Ascending aorta (tissue), 2 donors: ENCODE measurements at regions not wholly inside any gene's neighbourhood (a gene's known extent, or its start where the extent isn't known, plus 50 kb on each side); places are given as distances from the start of the nearest gene placed in this dataset.

Source experiments
- DNase-seq, 2 donors: peaks; one replicate each; pipeline ENCODE4 v3.0.0-alpha.2; 2019; ENCODE audit warnings: low spot score in 2 of 2
- H3K27ac ChIP-seq, 2 donors: fragments of 200-600 bp; sonication (generic); one replicate each; pipeline ENCODE4 v1.5.1; 2016 to 2017; ENCODE audit warnings: mild to moderate bottlenecking in 1 of 2
- H3K27me3 ChIP-seq: fragments of 200-600 bp; sonication (generic); one replicate; pipeline ENCODE4 v1.5.1; 2017
- H3K36me3 ChIP-seq, 2 donors: fragments of 200-600 bp; sonication (generic); one replicate each; pipeline ENCODE4 v1.5.1; 2016
- H3K4me1 ChIP-seq, 2 donors: fragments of 200-600 bp; sonication (generic); one replicate each; pipeline ENCODE4 v1.5.1; 2016 to 2017; ENCODE audit warnings: mild to moderate bottlenecking in 1 of 2
- H3K4me3 ChIP-seq, 2 donors: fragments of 200-600 bp; sonication (generic); one replicate each; pipeline ENCODE4 v1.5.1; 2016 to 2017; ENCODE audit warnings: mild to moderate bottlenecking in 1 of 2
- H3K9me3 ChIP-seq, 2 donors: fragments of 200-600 bp; sonication (generic); one replicate each; pipeline ENCODE4 v1.5.1; 2016
- intact Hi-C: fragments of 100-400 bp; cut with DNase I; formaldehyde crosslinking; loops from one replicate; pipeline ENCODE4 v1.15.1; 2023
- TF ChIP-seq, protein P1 (sequence below), 3 experiments: fragments of 200-600 bp in 2 of 3; fragments of 450-650 bp in 1 of 3; sonication (generic) in 2 of 3; IDR thresholded peaks; one replicate each; pipeline ENCODE4 v1.5.1; 2016 to 2019; ENCODE audit warnings: antibody characterized with exemption in 3 of 3, mild to moderate bottlenecking in 1 of 3, moderate library complexity in 1 of 3

DNA sequence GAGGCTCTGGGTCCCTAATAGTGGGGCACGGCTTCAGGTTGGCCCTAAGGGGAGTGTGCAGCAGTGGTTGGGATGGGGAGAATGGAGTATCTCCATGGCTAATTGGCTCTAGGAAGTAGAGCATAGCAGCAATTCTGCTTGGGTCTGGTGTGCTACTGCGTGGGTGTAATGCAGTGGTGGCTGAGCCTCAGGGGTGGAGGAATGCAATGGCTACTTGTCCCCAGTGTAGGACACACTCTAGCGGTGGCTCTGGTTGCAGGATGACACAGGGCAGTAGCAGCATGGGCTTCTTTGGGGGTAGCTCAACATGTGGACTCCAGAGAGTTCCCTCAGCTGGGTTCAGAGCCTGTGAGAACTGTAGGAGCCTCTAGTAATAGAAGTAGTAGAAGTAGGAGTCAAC is 91.2 kb upstream of the FAM78B start:
- intact Hi-C loops, result no loop called here
- H3K4me3 ChIP-seq, result no peak overlapping the region
- no peaks in the 10 kb centered on the region for H3K4me1 ChIP-seq
- TF ChIP-seq, protein P1, sequence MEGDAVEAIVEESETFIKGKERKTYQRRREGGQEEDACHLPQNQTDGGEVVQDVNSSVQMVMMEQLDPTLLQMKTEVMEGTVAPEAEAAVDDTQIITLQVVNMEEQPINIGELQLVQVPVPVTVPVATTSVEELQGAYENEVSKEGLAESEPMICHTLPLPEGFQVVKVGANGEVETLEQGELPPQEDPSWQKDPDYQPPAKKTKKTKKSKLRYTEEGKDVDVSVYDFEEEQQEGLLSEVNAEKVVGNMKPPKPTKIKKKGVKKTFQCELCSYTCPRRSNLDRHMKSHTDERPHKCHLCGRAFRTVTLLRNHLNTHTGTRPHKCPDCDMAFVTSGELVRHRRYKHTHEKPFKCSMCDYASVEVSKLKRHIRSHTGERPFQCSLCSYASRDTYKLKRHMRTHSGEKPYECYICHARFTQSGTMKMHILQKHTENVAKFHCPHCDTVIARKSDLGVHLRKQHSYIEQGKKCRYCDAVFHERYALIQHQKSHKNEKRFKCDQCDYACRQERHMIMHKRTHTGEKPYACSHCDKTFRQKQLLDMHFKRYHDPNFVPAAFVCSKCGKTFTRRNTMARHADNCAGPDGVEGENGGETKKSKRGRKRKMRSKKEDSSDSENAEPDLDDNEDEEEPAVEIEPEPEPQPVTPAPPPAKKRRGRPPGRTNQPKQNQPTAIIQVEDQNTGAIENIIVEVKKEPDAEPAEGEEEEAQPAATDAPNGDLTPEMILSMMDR (IDR thresholded peaks at IDR 0.05), result no peak
- no peak for DNase-seq
- no peak overlapping the region for H3K27ac ChIP-seq
- H3K36me3 ChIP-seq, result no peaks in the 10 kb centered on the region
- H3K9me3 ChIP-seq, result peaks cover 0 to 5% of the 10 kb centered on the region in 2 donors
- no peaks in the 10 kb centered on the region for H3K27me3 ChIP-seq

DNA sequence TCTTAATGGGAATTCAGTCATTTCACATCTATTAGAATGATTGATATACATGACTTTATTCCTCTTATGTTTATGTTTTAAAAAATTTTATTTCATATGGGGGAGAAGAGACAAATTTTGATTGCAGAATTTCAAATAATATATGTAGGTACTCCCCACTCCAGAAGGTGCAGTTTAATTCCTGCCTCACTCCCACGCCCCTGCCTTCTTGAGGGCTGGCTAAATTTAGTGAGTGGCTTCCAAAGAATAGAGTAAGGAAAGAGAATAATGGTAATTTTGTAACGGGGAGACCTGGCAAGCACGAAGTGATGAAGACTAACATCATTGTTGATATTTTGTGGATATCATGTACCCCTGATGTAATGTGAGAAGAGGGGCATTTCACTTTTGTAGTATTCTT is 94.7 kb upstream of the FAM78B start:
- no peak for DNase-seq
- H3K36me3 ChIP-seq, result no peaks in the 10 kb centered on the region
- no peaks in the 10 kb centered on the region for H3K4me1 ChIP-seq
- H3K4me3 ChIP-seq, result no peak overlapping the region
- no peak overlapping the region for H3K27ac ChIP-seq
- TF ChIP-seq, protein P1 (IDR thresholded peaks at IDR 0.05), result no peak
- no peaks in the 10 kb centered on the region for H3K27me3 ChIP-seq
- intact Hi-C loops, result no loop called here
- peaks cover 0 to 2% of the 10 kb centered on the region in 2 donors for H3K9me3 ChIP-seq

- no peaks in the 10 kb centered on the region for H3K36me3 ChIP-seq
- no peak overlapping the region for H3K4me3 ChIP-seq
- no peaks in the 10 kb centered on the region for H3K27me3 ChIP-seq
- no peaks in the 10 kb centered on the region for H3K9me3 ChIP-seq
- intact Hi-C loops, result no loop called here
- no peak overlapping the region for H3K27ac ChIP-seq
- TF ChIP-seq, protein P1 (IDR thresholded peaks at IDR 0.05), result no peak
- no peaks in the 10 kb centered on the region for H3K4me1 ChIP-seq
- DNase-seq, result no peak
Measured at GRCh38 chr1:166270476-166271150, 103.8 kb upstream of the FAM78B start.

DNA sequence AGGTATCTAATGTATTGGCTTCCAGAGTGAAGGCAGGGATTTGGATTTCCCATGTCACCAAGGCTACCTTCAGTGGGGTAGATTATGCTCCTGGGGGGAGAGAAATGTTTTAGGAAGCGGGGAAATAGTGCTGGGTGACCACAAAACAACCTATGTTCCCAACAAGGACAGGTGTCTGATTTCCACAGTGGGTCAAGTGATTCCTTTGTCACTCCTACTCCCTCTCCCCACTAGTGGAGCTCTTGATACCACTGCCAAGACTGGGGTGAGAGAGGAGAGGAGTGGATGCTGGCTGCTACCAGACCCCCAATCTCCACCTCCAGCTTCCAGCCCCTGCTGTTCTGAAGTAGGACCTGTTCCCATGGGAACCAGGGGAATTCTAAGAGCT is 104.3 kb upstream of the FAM78B start:
- DNase-seq, result no peak
- Histone ChIP-seq H3K4me3 (no peak overlapping the region), H3K27me3 (no peaks in the 10 kb centered on the region), H3K9me3 (no peaks in the 10 kb centered on the region), H3K36me3 (no peaks in the 10 kb centered on the region), H3K27ac (no peak overlapping the region), H3K4me1 (no peaks in the 10 kb centered on the region)
- intact Hi-C loops, result no loop called here
- TF ChIP-seq, protein P1 (IDR thresholded peaks at IDR 0.05), result no peak

- H3K4me1 ChIP-seq, result no peaks in the 10 kb centered on the region
- TF ChIP-seq, protein P1 (IDR thresholded peaks at IDR 0.05), result no peak
- H3K36me3 ChIP-seq, result no peaks in the 10 kb centered on the region
- intact Hi-C loops, result no loop called here
- no peak overlapping the region for H3K27ac ChIP-seq
- H3K27me3 ChIP-seq, result no peaks in the 10 kb centered on the region
- H3K9me3 ChIP-seq, result no peaks in the 10 kb centered on the region
- H3K4me3 ChIP-seq, result no peak overlapping the region
- no peak for DNase-seq
Measured at GRCh38 chr1:166272155-166272554, 105.4 kb upstream of the FAM78B start.

GRCh38 chr1:166272851-166273250 is 106.0 kb upstream of the FAM78B start:
- TF ChIP-seq, protein P1 (IDR thresholded peaks at IDR 0.05), result no peak
- DNase-seq, result no peak
- Histone ChIP-seq H3K4me1 (no peaks in the 10 kb centered on the region), H3K27ac (no peak overlapping the region), H3K36me3 (no peaks in the 10 kb centered on the region), H3K9me3 (no peaks in the 10 kb centered on the region), H3K27me3 (no peaks in the 10 kb centered on the region), H3K4me3 (no peak overlapping the region)
- intact Hi-C loops, result no loop called here
